ENCODE measurements at regions not wholly inside any gene's neighbourhood (a gene's known extent, or its start where the extent isn't known, plus 50 kb on each side); places are given as distances from the start of the nearest gene placed in this dataset.

DNA sequence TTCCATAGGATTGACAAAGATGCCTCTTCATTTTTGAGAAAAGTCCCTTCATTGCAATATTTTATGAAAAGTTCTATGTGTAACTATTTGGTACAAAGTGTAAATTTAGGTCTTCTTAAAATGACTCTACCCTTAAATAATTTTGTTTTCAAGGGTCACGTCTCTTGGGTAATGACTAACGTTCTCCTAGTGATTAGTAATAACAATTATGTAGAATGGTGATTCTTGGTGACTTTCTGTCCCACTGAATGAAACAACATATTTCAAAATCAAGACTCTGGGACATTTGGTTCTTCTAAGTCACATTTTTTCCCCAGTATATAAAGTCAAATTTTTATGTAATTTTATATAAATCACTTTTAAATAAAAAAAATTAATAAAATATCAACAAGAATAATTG, 277.5 kb upstream of the ADAMTS5 start (continued):
- TF ChIP-seq REST (IDR thresholded peaks at IDR 0.05; ENCODE audit: unreplicated experiment), result no peak
- no peak for TF ChIP-seq CREB1 (CRISPR knock-in tag; IDR thresholded peaks at IDR 0.05; ENCODE audit: low read depth)

DNA sequence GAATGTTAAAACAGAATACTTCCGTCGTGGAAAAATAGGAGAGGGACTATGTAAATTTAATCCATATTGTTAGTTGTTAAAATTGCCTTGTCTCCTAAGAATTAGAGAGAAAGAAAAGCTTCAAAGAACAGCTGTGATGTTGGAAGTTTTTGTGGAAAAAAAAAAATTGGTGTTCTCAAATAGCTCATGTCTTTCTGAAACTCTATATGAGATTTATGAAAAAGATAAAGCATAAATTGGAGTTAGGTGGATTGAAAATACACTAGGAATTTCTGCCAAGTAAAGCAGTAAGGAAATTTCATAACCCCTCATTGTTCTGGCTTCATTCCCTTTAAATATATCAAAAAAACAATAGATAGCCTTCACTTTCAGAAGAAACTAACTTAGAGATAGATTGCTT, 274.0 kb upstream of the ADAMTS5 start:
- Mint-ChIP-seq H3K9me3 (no peaks in the 10 kb centered on the region), H3K27ac (no peak overlapping the region), H3K4me1 (peaks cover 7% of the 10 kb centered on the region; the same call in 2 of the 3 replicates), H3K27me3 (ENCODE audit: insufficient read depth, low read depth, poor library complexity) (no peaks in the 10 kb centered on the region), H3K4me3 (no peak overlapping the region), H3K36me3 (ENCODE audit: low read depth) (no peaks in the 10 kb centered on the region)
- ATAC-seq, result no peak
- DNase-seq (ENCODE audit: low spot score), result no peak
- no peaks in the 10 kb centered on the region for H3K79me2 ChIP-seq (replicated peaks; ENCODE audit: insufficient read depth)
- H3K4me1 ChIP-seq (ENCODE audit: insufficient read depth), result no peaks in the 10 kb centered on the region
- no peaks in the 10 kb centered on the region for H4K20me1 ChIP-seq (replicated peaks; ENCODE audit: insufficient read depth)
- H3K27me3 ChIP-seq (ENCODE audit: insufficient read depth), result no peaks in the 10 kb centered on the region
- no peaks in the 10 kb centered on the region; the same call in 1 of the 2 replicates for H3K36me3 ChIP-seq (ENCODE audit: insufficient read depth)
- H2AFZ ChIP-seq, result no peak overlapping the region
- H3K27ac ChIP-seq (ENCODE audit: low read depth), result no peak overlapping the region
- no peaks in the 10 kb centered on the region for H3F3A ChIP-seq (replicated peaks; ENCODE audit: low read depth)
- no peak overlapping the region for H3K4me2 ChIP-seq
- no peak overlapping the region for H3K4me3 ChIP-seq
- H3K9me2 ChIP-seq (ENCODE audit: insufficient read depth), result no peaks in the 10 kb centered on the region
- TF ChIP-seq CREB1 (CRISPR knock-in tag; IDR thresholded peaks at IDR 0.05; ENCODE audit: low read depth), result no peak
- no peak for TF ChIP-seq ZNF331 (CRISPR knock-in tag; IDR thresholded peaks at IDR 0.05; ENCODE audit: low read depth)
- TF ChIP-seq ZNF462 (CRISPR knock-in tag; IDR thresholded peaks at IDR 0.05), result no peak
- no peak for TF ChIP-seq EZH2phosphoT487 (IDR thresholded peaks at IDR 0.05; ENCODE audit: unreplicated experiment)
- TF ChIP-seq ZNF114 (CRISPR knock-in tag; IDR thresholded peaks at IDR 0.05), result no peak
- no peak for TF ChIP-seq REST (IDR thresholded peaks at IDR 0.05; ENCODE audit: unreplicated experiment)
- TF ChIP-seq JUNB (IDR thresholded peaks at IDR 0.05; ENCODE audit: unreplicated experiment), result no peak
- TF ChIP-seq EZH2 (IDR thresholded peaks at IDR 0.05; ENCODE audit: low read depth, unreplicated experiment), result no peak
- no peak for TF ChIP-seq POLR2AphosphoS5 (IDR thresholded peaks at IDR 0.05; ENCODE audit: low read depth)
- TF ChIP-seq STAT1 (IDR thresholded peaks at IDR 0.05; ENCODE audit: unreplicated experiment), result no peak
- TF ChIP-seq ETS1 (IDR thresholded peaks at IDR 0.05), result no peak
- TF ChIP-seq NANOG (IDR thresholded peaks at IDR 0.05; ENCODE audit: borderline replicate concordance), result no peak

Data from GM23338 (cell line).